ENCODE measurements at regions not wholly inside any gene's neighbourhood (a gene's known extent, or its start where the extent isn't known, plus 50 kb on each side); places are given as distances from the start of the nearest gene placed in this dataset.

DNA sequence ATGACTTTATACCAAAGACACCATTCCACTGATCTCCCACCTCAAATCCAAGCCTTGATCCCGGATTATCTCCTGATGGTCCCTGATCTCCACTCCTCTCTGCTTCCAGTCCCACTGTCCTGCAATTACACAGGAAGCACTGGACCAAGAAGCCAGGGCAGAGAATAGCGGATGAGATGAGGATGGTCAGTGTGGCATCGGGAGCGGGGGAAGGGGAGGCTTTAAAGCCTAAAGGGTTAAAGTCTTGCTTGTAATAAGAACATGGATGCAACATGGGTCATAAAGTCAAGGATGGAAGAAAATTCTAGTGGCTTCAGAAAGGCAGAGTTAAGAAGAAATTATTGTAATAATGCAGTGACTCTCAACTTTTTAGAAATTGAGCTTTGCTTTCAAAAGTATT, 364.0 kb upstream of the DUSP10 start:
- TF ChIP-seq, protein P1, sequence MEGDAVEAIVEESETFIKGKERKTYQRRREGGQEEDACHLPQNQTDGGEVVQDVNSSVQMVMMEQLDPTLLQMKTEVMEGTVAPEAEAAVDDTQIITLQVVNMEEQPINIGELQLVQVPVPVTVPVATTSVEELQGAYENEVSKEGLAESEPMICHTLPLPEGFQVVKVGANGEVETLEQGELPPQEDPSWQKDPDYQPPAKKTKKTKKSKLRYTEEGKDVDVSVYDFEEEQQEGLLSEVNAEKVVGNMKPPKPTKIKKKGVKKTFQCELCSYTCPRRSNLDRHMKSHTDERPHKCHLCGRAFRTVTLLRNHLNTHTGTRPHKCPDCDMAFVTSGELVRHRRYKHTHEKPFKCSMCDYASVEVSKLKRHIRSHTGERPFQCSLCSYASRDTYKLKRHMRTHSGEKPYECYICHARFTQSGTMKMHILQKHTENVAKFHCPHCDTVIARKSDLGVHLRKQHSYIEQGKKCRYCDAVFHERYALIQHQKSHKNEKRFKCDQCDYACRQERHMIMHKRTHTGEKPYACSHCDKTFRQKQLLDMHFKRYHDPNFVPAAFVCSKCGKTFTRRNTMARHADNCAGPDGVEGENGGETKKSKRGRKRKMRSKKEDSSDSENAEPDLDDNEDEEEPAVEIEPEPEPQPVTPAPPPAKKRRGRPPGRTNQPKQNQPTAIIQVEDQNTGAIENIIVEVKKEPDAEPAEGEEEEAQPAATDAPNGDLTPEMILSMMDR (IDR thresholded peaks at IDR 0.05; ENCODE audit: borderline replicate concordance, extremely low read depth, low read length, poor library complexity, severe bottlenecking) = no peak
- TF ChIP-seq EZH2 (IDR thresholded peaks at IDR 0.05; ENCODE audit: borderline replicate concordance, low read depth, low read length, severe bottlenecking) = no peak

Measured in DND-41 (cell line).